Neuronal stem cell (in vitro differentiated cells): ENCODE measurements at regions not wholly inside any gene's neighbourhood (a gene's known extent, or its start where the extent isn't known, plus 50 kb on each side); places are given as distances from the start of the nearest gene placed in this dataset.

Experiments used
- DNase-seq: peaks from one replicate; pipeline ENCODE4 v3.0.0-alpha.2; 2013; ENCODE audit warnings: low spot score
- H2AFZ ChIP-seq: one replicate; pipeline ENCODE4 v1.6.1; 2013; ENCODE audit warnings: mild to moderate bottlenecking, low read length, inconsistent platforms
- H2AK5ac ChIP-seq: 2 replicates; pipeline ENCODE4 v1.6.1; 2013; ENCODE audit warnings: low read depth, mild to moderate bottlenecking, inconsistent platforms, low read length, moderate library complexity, mixed read lengths
- H2BK120ac ChIP-seq: 2 replicates; pipeline ENCODE4 v1.6.1; 2013; ENCODE audit warnings: low read depth, mild to moderate bottlenecking, inconsistent platforms, low read length, moderate library complexity, mixed read lengths
- H2BK12ac ChIP-seq: one replicate; pipeline ENCODE4 v1.6.1; 2013; ENCODE audit warnings: low read length, inconsistent platforms
- H2BK15ac ChIP-seq: 2 replicates; pipeline ENCODE4 v1.6.1; 2013; ENCODE audit warnings: mild to moderate bottlenecking, low read length, inconsistent platforms, mixed read lengths
- H2BK5ac ChIP-seq: one replicate; pipeline ENCODE4 v1.6.1; 2013; ENCODE audit warnings: inconsistent platforms, mild to moderate bottlenecking, low read length, moderate library complexity
- H3K14ac ChIP-seq: one replicate; pipeline ENCODE4 v1.6.1; 2013; ENCODE audit warnings: low read length, inconsistent platforms
- H3K18ac ChIP-seq: 2 replicates; pipeline ENCODE4 v1.6.1; 2013; ENCODE audit warnings: low read length, inconsistent platforms
- H3K23ac ChIP-seq: 2 replicates; pipeline ENCODE4 v1.6.1; 2013; ENCODE audit warnings: low read depth, mild to moderate bottlenecking, mixed read lengths, low read length, inconsistent platforms; ENCODE audit not compliant: poor library complexity
- H3K27ac ChIP-seq: replicated peaks from 3 replicates; pipeline ENCODE4 v1.5.1; 2013; ENCODE audit warnings: low read length, inconsistent platforms
- H3K27me3 ChIP-seq, 3 experiments: 2 replicates each; pipeline ENCODE4 v1.6.1; 2013; ENCODE audit warnings: low read length in 3 of 3, mild to moderate bottlenecking in 2 of 3, inconsistent platforms in 1 of 3, low read depth in 1 of 3, mixed read lengths in 1 of 3, moderate library complexity in 1 of 3; ENCODE audit not compliant: control insufficient read depth in 3 of 3, insufficient read depth in 3 of 3
- H3K36me3 ChIP-seq, 2 donors: replicated peaks in 1 of 2; 2 replicates each; pipeline ENCODE4 v1.6.1; 2013; ENCODE audit warnings: low read length in 2 of 2; ENCODE audit not compliant: control insufficient read depth in 2 of 2, insufficient read depth in 2 of 2
- H3K4ac ChIP-seq: 2 replicates; pipeline ENCODE4 v1.6.1; 2013; ENCODE audit warnings: inconsistent platforms, mild to moderate bottlenecking, low read length, moderate library complexity
- H3K4me1 ChIP-seq, 2 donors: 1 replicate in 1 of 2; 2 replicates in 1 of 2; pipeline ENCODE4 v1.6.1; 2013; ENCODE audit warnings: low read length in 2 of 2, low read depth in 1 of 2; ENCODE audit not compliant: control insufficient read depth in 2 of 2, insufficient read depth in 1 of 2
- H3K4me2 ChIP-seq: one replicate; pipeline ENCODE4 v1.6.1; 2013; ENCODE audit warnings: mild to moderate bottlenecking, low read length, inconsistent platforms; ENCODE audit not compliant: insufficient read depth, poor library complexity, severe bottlenecking
- H3K4me3 ChIP-seq, 2 donors: 2 replicates each; pipeline ENCODE4 v1.5.1; 2013; ENCODE audit warnings: low read length in 2 of 2, mild to moderate bottlenecking in 2 of 2, inconsistent platforms in 1 of 2, moderate library complexity in 1 of 2
- H3K79me1 ChIP-seq: one replicate; pipeline ENCODE4 v1.6.1; 2013; ENCODE audit warnings: low read depth, mild to moderate bottlenecking, inconsistent platforms, low read length, moderate library complexity
- H3K9ac ChIP-seq: one replicate; pipeline ENCODE4 v1.6.1; 2013; ENCODE audit warnings: mild to moderate bottlenecking, low read depth, low read length, inconsistent platforms; ENCODE audit not compliant: poor library complexity
- H3K9me3 ChIP-seq, 2 donors: replicated peaks in 1 of 2; 2 replicates each; pipeline versions ENCODE3 to v1.6.1; 2013; ENCODE audit warnings: low read length in 2 of 2, mild to moderate bottlenecking in 2 of 2, inconsistent platforms in 1 of 2, low read depth in 1 of 2, mixed read lengths in 1 of 2, moderate library complexity in 1 of 2; ENCODE audit not compliant: control insufficient read depth in 2 of 2, insufficient read depth in 1 of 2
- H4K8ac ChIP-seq: one replicate; pipeline ENCODE4 v1.6.1; 2013; ENCODE audit warnings: low read depth, mild to moderate bottlenecking, inconsistent platforms, low read length, moderate library complexity
- H4K91ac ChIP-seq: one replicate; pipeline ENCODE4 v1.6.1; 2013; ENCODE audit warnings: low read length, low read depth, mild to moderate bottlenecking, inconsistent platforms; ENCODE audit not compliant: poor library complexity
- WGBS, 2 donors: extraction: QIAGEN DNeasy Blood & Tissue Kit; methylation state at CpG; one replicate each; pipeline ENCODE4 v1.1.7; 2013; ENCODE audit warnings: missing lambda C conversion rate in 2 of 2, mixed read lengths in 1 of 2; ENCODE audit not compliant: insufficient read length in 2 of 2, insufficient replicate concordance in 1 of 2; ENCODE audit errors: extremely low coverage in 2 of 2; 5-methylcytosine and 5-hydroxymethylcytosine counted together

DNA sequence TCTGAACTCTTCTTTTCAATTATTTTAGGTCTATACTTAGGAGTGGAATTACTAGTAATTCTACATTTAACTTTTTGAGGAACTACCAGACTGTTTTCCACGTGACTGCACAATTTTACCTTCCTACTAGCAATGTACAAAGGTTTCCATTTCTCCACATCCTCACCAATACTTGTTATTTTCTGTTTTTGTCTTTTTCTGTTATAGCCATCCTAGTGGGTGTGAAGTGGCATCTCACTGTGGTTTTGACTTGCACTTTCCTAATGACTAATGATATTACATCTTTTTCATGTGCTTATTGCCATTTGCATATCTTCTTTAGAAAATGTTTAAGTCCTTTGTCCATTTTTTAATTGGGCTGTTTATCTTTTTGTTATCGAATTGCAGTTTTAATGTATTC lies 136.9 kb upstream of the EGFLAM start:
- H3K23ac ChIP-seq = no peak overlapping the region
- no peak overlapping the region for H3K27ac ChIP-seq
- H3K4ac ChIP-seq = no peak overlapping the region
- no CpG with 5 or more reads among the region's 2 CpGs for WGBS, 2 donors
- no peak overlapping the region for H2BK12ac ChIP-seq
- H2BK5ac ChIP-seq = no peak overlapping the region
- DNase-seq = no peak
- no peaks in the 10 kb centered on the region for H3K27me3 ChIP-seq
- H3K4me1 ChIP-seq = no peaks in the 10 kb centered on the region
- no peak overlapping the region for H3K14ac ChIP-seq
- no peak overlapping the region for H2AK5ac ChIP-seq
- H4K91ac ChIP-seq = no peak overlapping the region
- no peak overlapping the region for H3K4me3 ChIP-seq
- H3K4me2 ChIP-seq = no peak overlapping the region
- H2AFZ ChIP-seq = no peak overlapping the region
- no peak overlapping the region for H2BK120ac ChIP-seq
- H3K9me3 ChIP-seq = no peaks in the 10 kb centered on the region
- H3K9ac ChIP-seq = no peak overlapping the region
- H3K36me3 ChIP-seq = no peaks in the 10 kb centered on the region
- H3K18ac ChIP-seq = no peak overlapping the region
- no peaks in the 10 kb centered on the region for H3K79me1 ChIP-seq
- H4K8ac ChIP-seq = no peak overlapping the region
- H2BK15ac ChIP-seq = no peak overlapping the region

DNA sequence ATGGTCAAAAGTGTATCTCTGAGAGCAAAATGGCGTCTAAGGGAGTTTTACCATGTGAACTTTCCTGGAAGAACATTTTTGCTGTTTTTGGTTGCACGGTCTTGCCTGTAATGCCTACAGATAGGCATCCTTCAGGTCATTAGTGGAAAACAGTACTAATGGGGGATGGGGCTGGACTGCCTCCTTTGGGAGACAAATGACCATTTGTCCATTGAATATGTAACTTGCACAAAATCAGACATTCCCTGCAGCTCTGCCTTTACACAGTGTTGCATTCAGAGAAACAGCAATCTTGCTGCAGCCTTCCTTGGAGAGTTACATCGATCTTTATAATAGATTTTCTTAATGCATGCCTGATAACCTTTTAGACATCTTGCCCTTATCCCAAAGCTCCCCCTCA lies 138.5 kb upstream of the EGFLAM start:
- no CpG with 5 or more reads among the region's 3 CpGs for WGBS, 2 donors
- no peaks in the 10 kb centered on the region for H3K9me3 ChIP-seq
- no peak overlapping the region for H2BK5ac ChIP-seq
- H2BK12ac ChIP-seq = no peak overlapping the region
- H3K4ac ChIP-seq = no peak overlapping the region
- no peak overlapping the region for H3K4me2 ChIP-seq
- no peak for DNase-seq
- no peak overlapping the region for H4K91ac ChIP-seq
- no peak overlapping the region for H3K9ac ChIP-seq
- no peak overlapping the region for H2BK15ac ChIP-seq
- H3K27me3 ChIP-seq = no peaks in the 10 kb centered on the region
- H3K27ac ChIP-seq = no peak overlapping the region
- H3K14ac ChIP-seq = no peak overlapping the region
- H3K4me1 ChIP-seq = no peaks in the 10 kb centered on the region
- H2AK5ac ChIP-seq = no peak overlapping the region
- no peak overlapping the region for H3K4me3 ChIP-seq
- H2AFZ ChIP-seq = no peak overlapping the region
- H3K79me1 ChIP-seq = no peaks in the 10 kb centered on the region
- no peak overlapping the region for H4K8ac ChIP-seq
- H2BK120ac ChIP-seq = no peak overlapping the region
- no peak overlapping the region for H3K18ac ChIP-seq
- no peaks in the 10 kb centered on the region for H3K36me3 ChIP-seq
- no peak overlapping the region for H3K23ac ChIP-seq

DNA sequence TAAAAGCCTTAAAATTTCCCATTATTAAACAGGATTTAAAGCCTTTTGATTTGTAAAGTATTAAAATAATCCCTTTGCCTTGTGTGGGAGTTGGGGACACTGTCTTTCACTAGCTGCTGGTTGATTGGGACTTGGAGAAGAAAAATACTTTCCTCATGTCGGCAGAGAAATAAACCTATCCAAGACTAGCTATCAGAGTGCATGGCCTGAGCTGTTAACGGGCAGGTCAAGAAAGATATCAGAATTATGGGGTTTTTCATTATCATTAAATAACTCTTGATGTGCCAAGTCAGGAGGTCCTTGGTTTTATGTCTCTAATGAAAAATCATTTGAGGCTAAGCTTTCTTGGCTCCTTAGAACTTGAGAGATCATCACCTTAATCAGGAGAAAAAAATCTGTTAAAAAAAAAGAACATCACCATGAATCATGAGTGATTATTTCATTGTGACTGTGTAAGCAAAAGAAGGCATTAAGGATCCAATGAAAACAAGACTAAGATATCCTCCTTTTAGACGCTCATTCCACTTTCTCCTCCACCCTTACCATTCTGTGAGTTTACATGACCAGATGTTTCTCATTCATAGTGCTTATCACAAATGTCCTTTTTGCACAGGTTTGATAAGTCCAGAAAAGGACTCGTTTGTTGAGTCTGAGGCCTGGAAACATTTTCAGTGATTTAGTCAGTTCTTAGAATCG lies 140.4 kb upstream of the EGFLAM start:
- no peak overlapping the region for H3K27ac ChIP-seq
- no peaks in the 10 kb centered on the region for H3K4me1 ChIP-seq
- H3K23ac ChIP-seq = no peak overlapping the region
- no peaks in the 10 kb centered on the region for H3K36me3 ChIP-seq
- no peak overlapping the region for H4K91ac ChIP-seq
- no peak overlapping the region for H3K18ac ChIP-seq
- H3K79me1 ChIP-seq = no peaks in the 10 kb centered on the region
- no peak overlapping the region for H3K9ac ChIP-seq
- no peak overlapping the region for H4K8ac ChIP-seq
- no peak overlapping the region for H2AK5ac ChIP-seq
- no peak overlapping the region for H3K4me3 ChIP-seq
- H2AFZ ChIP-seq = no peak overlapping the region
- no peak overlapping the region for H3K14ac ChIP-seq
- no peak for DNase-seq
- no peaks in the 10 kb centered on the region for H3K27me3 ChIP-seq
- no peak overlapping the region for H3K4me2 ChIP-seq
- H3K9me3 ChIP-seq = no peaks in the 10 kb centered on the region
- no peak overlapping the region for H2BK12ac ChIP-seq
- H2BK120ac ChIP-seq = no peak overlapping the region
- no peak overlapping the region for H2BK15ac ChIP-seq
- H2BK5ac ChIP-seq = no peak overlapping the region
- no CpG with 5 or more reads among the region's 5 CpGs for WGBS, 2 donors
- H3K4ac ChIP-seq = no peak overlapping the region

DNA sequence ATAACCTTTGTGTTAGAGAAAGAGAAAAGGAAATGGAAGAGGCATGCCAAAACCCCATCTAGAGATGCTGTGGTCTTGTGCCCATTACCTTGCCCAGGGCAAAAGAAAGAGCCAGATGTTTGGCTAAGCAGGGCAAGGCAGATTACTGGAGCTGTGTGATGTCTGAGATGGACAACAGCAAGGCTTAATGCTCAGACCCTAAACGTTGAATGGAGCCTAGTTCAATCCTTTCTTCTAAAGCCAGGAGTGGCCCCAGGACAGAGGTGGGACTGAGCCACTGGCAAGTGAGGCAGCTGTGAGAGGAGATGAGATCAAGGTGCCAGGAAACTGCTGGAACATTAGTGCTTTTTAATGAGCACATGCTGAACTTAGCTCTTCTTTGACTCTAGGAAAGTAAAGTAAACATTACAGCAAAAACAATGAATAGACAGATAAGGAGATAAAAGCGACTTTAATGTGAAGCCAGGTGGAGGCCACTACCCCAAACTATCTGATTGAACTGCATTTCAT lies 143.0 kb upstream of the EGFLAM start:
- no CpG with 5 or more reads among the region's 2 CpGs for WGBS, 2 donors
- Histone ChIP-seq H3K27me3 (no peaks in the 10 kb centered on the region), H4K8ac (no peak overlapping the region), H3K27ac (no peak overlapping the region), H2AK5ac (no peak overlapping the region), H4K91ac (no peak overlapping the region), H3K4me1 (no peaks in the 10 kb centered on the region), H3K36me3 (no peaks in the 10 kb centered on the region), H3K4ac (no peak overlapping the region), H2BK12ac (no peak overlapping the region), H2BK5ac (no peak overlapping the region), H3K23ac (no peak overlapping the region), H2BK120ac (no peak overlapping the region), H3K9ac (no peak overlapping the region), H3K4me3 (no peak overlapping the region), H3K4me2 (no peak overlapping the region), H3K14ac (no peak overlapping the region), H2AFZ (no peak overlapping the region), H3K79me1 (no peaks in the 10 kb centered on the region), H2BK15ac (no peak overlapping the region), H3K9me3 (no peaks in the 10 kb centered on the region), H3K18ac (no peak overlapping the region)
- DNase-seq = no peak
